A673 (cell line): ENCODE measurements at regions not wholly inside any gene's neighbourhood (a gene's known extent, or its start where the extent isn't known, plus 50 kb on each side); places are given as distances from the start of the nearest gene placed in this dataset.

Source experiments
- BruUV-seq: library from RNA; stranded (reverse); fragments of 400-500 nt; replicated peaks from 2 replicates; lab custom pipeline; 2021; lab: Mats Ljungman, UMichigan
- CTCF ChIA-PET: fragments of 300-600 bp; sonication (Branson Sonifier 250); formaldehyde crosslinking; loops from one replicate; lab custom pipeline; 2022; ENCODE audit warnings: antibody characterized with exemption; lab: Charles Lee
- POLR2A ChIA-PET: fragments of 300-600 bp; sonication (Branson Sonifier 250); formaldehyde crosslinking; loops from one replicate; lab custom pipeline; 2022; ENCODE audit warnings: antibody characterized with exemption; ENCODE audit not compliant: low non-redundant PET; lab: Charles Lee
- DNase-seq: peaks from one replicate; pipeline ENCODE4 v3.0.0-alpha.2; 2015; ENCODE audit warnings: low spot score
- H3K27ac ChIP-seq: fragments of 200-600 bp; sonication (generic); 2 replicates; pipeline ENCODE4 v1.5.1; 2016; ENCODE audit warnings: mixed run types, low read depth, mild to moderate bottlenecking, mixed read lengths, antibody characterized with exemption, low read length; ENCODE audit not compliant: poor library complexity, severe bottlenecking
- H3K27me3 ChIP-seq: fragments of 200-600 bp; sonication (generic); replicated peaks from 2 replicates; pipeline ENCODE4 v1.6.1; 2017; ENCODE audit warnings: mixed run types, low read depth, mild to moderate bottlenecking, mixed read lengths, antibody characterized with exemption, low read length; ENCODE audit not compliant: insufficient read depth, poor library complexity
- H3K36me3 ChIP-seq: fragments of 200-600 bp; sonication (generic); 2 replicates; pipeline ENCODE4 v1.6.1; 2016; ENCODE audit warnings: mixed run types, mild to moderate bottlenecking, mixed read lengths, antibody characterized with exemption, low read length; ENCODE audit not compliant: insufficient read depth, poor library complexity, severe bottlenecking
- H3K4me1 ChIP-seq: fragments of 200-600 bp; sonication (generic); 2 replicates; pipeline ENCODE4 v1.6.1; 2017; ENCODE audit warnings: mixed run types, mild to moderate bottlenecking, mixed read lengths, antibody characterized with exemption, low read length; ENCODE audit not compliant: insufficient read depth, poor library complexity, severe bottlenecking
- H3K4me3 ChIP-seq: fragments of 200-600 bp; sonication (generic); 2 replicates; pipeline ENCODE4 v1.5.1; 2016; ENCODE audit warnings: low read depth, mixed run types, mild to moderate bottlenecking, mixed read lengths, low read length; ENCODE audit not compliant: poor library complexity, severe bottlenecking
- H3K9me3 ChIP-seq: fragments of 200-600 bp; sonication (generic); 2 replicates; pipeline ENCODE4 v1.6.1; 2016; ENCODE audit warnings: mixed run types, low read depth, mild to moderate bottlenecking, mixed read lengths, antibody characterized with exemption, low read length; ENCODE audit not compliant: poor library complexity, severe bottlenecking
- EZH2 ChIP-seq: fragments of 200-600 bp; sonication (generic); IDR thresholded peaks from 2 replicates; pipeline ENCODE4 v1.6.1; 2017; ENCODE audit warnings: borderline replicate concordance, low read depth, mild to moderate bottlenecking, mixed read lengths, antibody characterized with exemption, low read length; ENCODE audit not compliant: poor library complexity, severe bottlenecking
- intact Hi-C: fragments of 100-400 bp; cut with micrococcal nuclease; formaldehyde crosslinking; loops from one replicate; pipeline ENCODE4 v1.10.0; 2022; ENCODE audit not compliant: unreplicated experiment
- TF ChIP-seq, protein P1 (sequence below): fragments of 300-800, 200-600 bp; sonication (generic); conservative IDR thresholded peaks from 2 replicates; pipeline ENCODE4 v1.5.1; 2017; ENCODE audit warnings: low read depth, mild to moderate bottlenecking, antibody characterized with exemption, low read length, moderate library complexity, mixed read lengths

- TF ChIP-seq EZH2 = no peak
- TF ChIP-seq, protein P1, sequence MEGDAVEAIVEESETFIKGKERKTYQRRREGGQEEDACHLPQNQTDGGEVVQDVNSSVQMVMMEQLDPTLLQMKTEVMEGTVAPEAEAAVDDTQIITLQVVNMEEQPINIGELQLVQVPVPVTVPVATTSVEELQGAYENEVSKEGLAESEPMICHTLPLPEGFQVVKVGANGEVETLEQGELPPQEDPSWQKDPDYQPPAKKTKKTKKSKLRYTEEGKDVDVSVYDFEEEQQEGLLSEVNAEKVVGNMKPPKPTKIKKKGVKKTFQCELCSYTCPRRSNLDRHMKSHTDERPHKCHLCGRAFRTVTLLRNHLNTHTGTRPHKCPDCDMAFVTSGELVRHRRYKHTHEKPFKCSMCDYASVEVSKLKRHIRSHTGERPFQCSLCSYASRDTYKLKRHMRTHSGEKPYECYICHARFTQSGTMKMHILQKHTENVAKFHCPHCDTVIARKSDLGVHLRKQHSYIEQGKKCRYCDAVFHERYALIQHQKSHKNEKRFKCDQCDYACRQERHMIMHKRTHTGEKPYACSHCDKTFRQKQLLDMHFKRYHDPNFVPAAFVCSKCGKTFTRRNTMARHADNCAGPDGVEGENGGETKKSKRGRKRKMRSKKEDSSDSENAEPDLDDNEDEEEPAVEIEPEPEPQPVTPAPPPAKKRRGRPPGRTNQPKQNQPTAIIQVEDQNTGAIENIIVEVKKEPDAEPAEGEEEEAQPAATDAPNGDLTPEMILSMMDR = no peak
- BruUV-seq = no TSS peak
- Histone ChIP-seq H3K9me3 (no peaks in the 10 kb centered on the region), H3K4me3 (no peak overlapping the region), H3K36me3 (no peaks in the 10 kb centered on the region), H3K27me3 (no peaks in the 10 kb centered on the region), H3K4me1 (no peaks in the 10 kb centered on the region), H3K27ac (no peak overlapping the region)
- DNase-seq = no peak
- intact Hi-C loops = no loop called here
- ChIA-PET POLR2A (no interaction called here), CTCF (no interaction called here)
These were observed 137.1 kb downstream of the ZNF518B start for GRCh38 chr4:10320130-10320529.

GRCh38 chr4:10317345-10317744, 139.9 kb downstream of the ZNF518B start:
- no peak overlapping the region for H3K27ac ChIP-seq
- H3K36me3 ChIP-seq = no peaks in the 10 kb centered on the region
- intact Hi-C loops = no loop called here
- ChIA-PET CTCF (no interaction called here), POLR2A (no interaction called here)
- DNase-seq = no peak
- no peaks in the 10 kb centered on the region for H3K27me3 ChIP-seq
- H3K4me1 ChIP-seq = no peaks in the 10 kb centered on the region
- no peaks in the 10 kb centered on the region for H3K9me3 ChIP-seq
- H3K4me3 ChIP-seq = no peak overlapping the region
- no TSS peak for BruUV-seq
- TF ChIP-seq, protein P1 = no peak
- TF ChIP-seq EZH2 = no peak

GRCh38 chr4:10316851-10317250, 140.4 kb downstream of the ZNF518B start:
- no peaks in the 10 kb centered on the region for H3K27me3 ChIP-seq
- DNase-seq = no peak
- no peaks in the 10 kb centered on the region for H3K9me3 ChIP-seq
- ChIA-PET POLR2A (no interaction called here), CTCF (no interaction called here)
- no peak overlapping the region for H3K27ac ChIP-seq
- H3K4me3 ChIP-seq = no peak overlapping the region
- intact Hi-C loops = no loop called here
- no peaks in the 10 kb centered on the region for H3K4me1 ChIP-seq
- no TSS peak for BruUV-seq
- H3K36me3 ChIP-seq = no peaks in the 10 kb centered on the region
- TF ChIP-seq EZH2 = no peak
- TF ChIP-seq, protein P1 = no peak
